CD4-positive, alpha-beta T cell treated with Interleukin-15 for 1 hour (primary cell): ENCODE measurements at regions not wholly inside any gene's neighbourhood (a gene's known extent, or its start where the extent isn't known, plus 50 kb on each side); places are given as distances from the start of the nearest gene placed in this dataset.
"Not testable (repeated sequence)": the region's sequence is repeated elsewhere in the genome, so short reads cannot be mapped to it uniquely, and the experiment has no call there.

ENCODE experiments used
- DNase-seq: peaks from one replicate; pipeline ENCODE4 v3.0.0-alpha.2; 2020

GRCh38 chr9:105978826-105979225, 284.5 kb downstream of the TMEM38B start:
- no peak for DNase-seq

- no peak for DNase-seq
Observed at GRCh38 chr9:105979290-105979689, 284.9 kb downstream of the TMEM38B start.

GRCh38 chr9:105984714-105985113, 290.4 kb downstream of the TMEM38B start:
- no peak for DNase-seq

- no peak for DNase-seq
Observed at GRCh38 chr9:105993116-105993854, 298.9 kb downstream of the TMEM38B start.

- no peak for DNase-seq
Observed at GRCh38 chr9:105993921-105994715, 299.8 kb downstream of the TMEM38B start.

- DNase-seq: no peak
Observed at GRCh38 chr9:105994970-105995369, 300.6 kb downstream of the TMEM38B start.

GRCh38 chr9:106017198-106017740, 322.9 kb downstream of the TMEM38B start:
- DNase-seq: no peak

GRCh38 chr9:106019039-106019680, 324.8 kb downstream of the TMEM38B start:
- no peak for DNase-seq

- DNase-seq: no peak
Observed at GRCh38 chr9:106019702-106020101, 325.4 kb downstream of the TMEM38B start.

- DNase-seq: no peak
Observed at GRCh38 chr9:106020186-106020585, 325.8 kb downstream of the TMEM38B start.

- no peak for DNase-seq
Observed at GRCh38 chr9:106023455-106023854, 329.1 kb downstream of the TMEM38B start.

GRCh38 chr9:106025453-106025852, 331.1 kb downstream of the TMEM38B start:
- DNase-seq: no peak

GRCh38 chr9:106030146-106030545, 335.8 kb downstream of the TMEM38B start:
- DNase-seq: not testable (repeated sequence)

- no peak for DNase-seq
Observed at GRCh38 chr9:106032978-106033377, 338.6 kb downstream of the TMEM38B start.

- no peak for DNase-seq
Observed at GRCh38 chr9:106035806-106036205, 341.5 kb downstream of the TMEM38B start.

- no peak for DNase-seq
Observed at GRCh38 chr9:106038266-106039001, 344.1 kb downstream of the TMEM38B start.

- no peak for DNase-seq
Observed at GRCh38 chr9:106039151-106039935, 345.0 kb downstream of the TMEM38B start.

- DNase-seq: not testable (repeated sequence)
Observed at GRCh38 chr9:106041920-106042319, 347.6 kb downstream of the TMEM38B start.

GRCh38 chr9:106051545-106051944, 357.2 kb downstream of the TMEM38B start:
- DNase-seq: no peak

GRCh38 chr9:106052166-106052565, 357.8 kb downstream of the TMEM38B start:
- DNase-seq: no peak

- DNase-seq: no peak
Observed at GRCh38 chr9:106052735-106053134, 358.4 kb downstream of the TMEM38B start.

GRCh38 chr9:106056328-106056727, 362.0 kb downstream of the TMEM38B start:
- DNase-seq: no peak
